ENCODE measurements at regions not wholly inside any gene's neighbourhood (a gene's known extent, or its start where the extent isn't known, plus 50 kb on each side); places are given as distances from the start of the nearest gene placed in this dataset.

- no peak overlapping the region for H3K4me2 ChIP-seq (ENCODE audit: control insufficient read depth, insufficient read depth)
- no peaks in the 10 kb centered on the region for H3K36me3 ChIP-seq (ENCODE audit: control insufficient read depth in 2 of 2, insufficient read depth in 2 of 2, low read length in 1 of 2)
- no peaks in the 10 kb centered on the region for H3K9me3 ChIP-seq (replicated peaks; ENCODE audit: control insufficient read depth, insufficient read depth, low read length)
- H3K9ac ChIP-seq (ENCODE audit: control insufficient read depth, insufficient read depth, low read length) = no peak overlapping the region
- intact Hi-C loops (cut with micrococcal nuclease; ENCODE audit: unreplicated experiment) = no loop called here
- DNase-seq (ENCODE audit: low read depth, low spot score) (no peak), ATAC-seq (no peak), FAIRE-seq (no peak)
- in situ Hi-C loops (cut with MboI) = no loop called here
- TF ChIP-seq ZBTB33 (IDR thresholded peaks at IDR 0.05) (no peak), RCOR1 (conservative IDR thresholded peaks at IDR 0.05; ENCODE audit: low read depth, low read length) (no peak), TCF3 (IDR thresholded peaks at IDR 0.05; ENCODE audit: borderline replicate concordance, insufficient read depth, low read depth, low read length) (no peak), SMAD5 (IDR thresholded peaks at IDR 0.05; ENCODE audit: low read depth) (no peak), ZBED1 (IDR thresholded peaks at IDR 0.05; ENCODE audit: borderline replicate concordance) (no peak), E2F8 (IDR thresholded peaks at IDR 0.05; ENCODE audit: low read depth, partially characterized antibody) (no peak), RAD21 (IDR thresholded peaks at IDR 0.05; ENCODE audit: insufficient read depth, low read depth, low read length) (no peak), NBN (IDR thresholded peaks at IDR 0.05) (no peak), GATAD2B (conservative IDR thresholded peaks at IDR 0.05; ENCODE audit: low read depth) (no peak), BACH1 (IDR thresholded peaks at IDR 0.05; ENCODE audit: borderline replicate concordance) (no peak), SMC3 (IDR thresholded peaks at IDR 0.05; ENCODE audit: borderline replicate concordance, low read length) (no peak), NFYA (IDR thresholded peaks at IDR 0.05; ENCODE audit: borderline replicate concordance, low read depth, low read length) (no peak), FOS (IDR thresholded peaks at IDR 0.05; ENCODE audit: borderline replicate concordance, extremely low read depth, insufficient read length) (no peak), IKZF1 (conservative IDR thresholded peaks at IDR 0.05) (no peak), RBBP5 (conservative IDR thresholded peaks at IDR 0.05) (no peak)
- CTCF ChIA-PET = no interaction called here
- no peaks in the 10 kb centered on the region for H3K79me2 ChIP-seq (ENCODE audit: control insufficient read depth, insufficient read depth, low read length)
- BruUV-seq (replicated peaks) = no TSS peak
- H3K27ac ChIP-seq (ENCODE audit: control insufficient read depth, insufficient read depth) = no peak overlapping the region
- 0% methylated on average over 2 of the region's 2 CpGs for WGBS (ENCODE audit: insufficient coverage, insufficient replicate concordance, low lambda C conversion rate, missing lambda C conversion rate)
- SMC1A ChIA-PET (ENCODE audit: uncharacterized antibody, unreplicated experiment) = no interaction called here
- POLR2A ChIA-PET = no interaction called here
- RAD21 ChIA-PET (ENCODE audit: unreplicated experiment) = no interaction called here
- H3K4me3 ChIP-seq = no peak overlapping the region
- H4K20me1 ChIP-seq (ENCODE audit: control insufficient read depth, insufficient read depth) = no peaks in the 10 kb centered on the region
- H3K27me3 ChIP-seq (replicated peaks in 1 of 2; ENCODE audit: control insufficient read depth in 2 of 2, insufficient read depth in 2 of 2, low read length in 1 of 2) = no peaks in the 10 kb centered on the region
- no peaks in the 10 kb centered on the region for H3K4me1 ChIP-seq (ENCODE audit: control insufficient read depth, insufficient read depth, low read length)
- H2AFZ ChIP-seq (ENCODE audit: control insufficient read depth, low read depth, low read length) = no peak overlapping the region
Measured at GRCh38 chr2:84038866-84039265, 420.2 kb downstream of the SUCLG1 start.
